ENCODE measurements at regions not wholly inside any gene's neighbourhood (a gene's known extent, or its start where the extent isn't known, plus 50 kb on each side); places are given as distances from the start of the nearest gene placed in this dataset.
A peak's percentile ranks its signal among the peaks of the same experiment; 100 is the strongest.

DNA sequence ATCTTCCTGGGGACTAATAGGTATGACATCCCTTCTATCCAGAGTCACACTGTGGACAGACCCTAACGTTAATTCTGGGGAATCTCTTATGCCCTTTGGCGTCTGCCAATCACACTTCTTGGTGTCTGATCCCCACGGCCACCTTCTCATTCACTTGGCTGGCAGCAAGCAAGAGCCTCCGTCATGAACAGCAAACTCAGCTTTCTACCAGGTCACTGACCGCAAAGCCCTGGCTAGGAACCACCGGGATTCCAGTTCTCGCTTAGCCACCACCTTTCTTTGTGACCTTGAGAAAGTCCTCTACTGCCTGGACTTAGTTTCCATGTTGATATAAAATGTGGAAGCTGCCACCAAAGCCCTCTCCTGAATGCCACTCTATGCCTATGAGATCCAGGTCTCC lies 67.7 kb upstream of the FCN1 start:
- ATAC-seq (no peak), DNase-seq (peak in 1 of 4 donors; percentile 5)
- TF ChIP-seq, protein P1, sequence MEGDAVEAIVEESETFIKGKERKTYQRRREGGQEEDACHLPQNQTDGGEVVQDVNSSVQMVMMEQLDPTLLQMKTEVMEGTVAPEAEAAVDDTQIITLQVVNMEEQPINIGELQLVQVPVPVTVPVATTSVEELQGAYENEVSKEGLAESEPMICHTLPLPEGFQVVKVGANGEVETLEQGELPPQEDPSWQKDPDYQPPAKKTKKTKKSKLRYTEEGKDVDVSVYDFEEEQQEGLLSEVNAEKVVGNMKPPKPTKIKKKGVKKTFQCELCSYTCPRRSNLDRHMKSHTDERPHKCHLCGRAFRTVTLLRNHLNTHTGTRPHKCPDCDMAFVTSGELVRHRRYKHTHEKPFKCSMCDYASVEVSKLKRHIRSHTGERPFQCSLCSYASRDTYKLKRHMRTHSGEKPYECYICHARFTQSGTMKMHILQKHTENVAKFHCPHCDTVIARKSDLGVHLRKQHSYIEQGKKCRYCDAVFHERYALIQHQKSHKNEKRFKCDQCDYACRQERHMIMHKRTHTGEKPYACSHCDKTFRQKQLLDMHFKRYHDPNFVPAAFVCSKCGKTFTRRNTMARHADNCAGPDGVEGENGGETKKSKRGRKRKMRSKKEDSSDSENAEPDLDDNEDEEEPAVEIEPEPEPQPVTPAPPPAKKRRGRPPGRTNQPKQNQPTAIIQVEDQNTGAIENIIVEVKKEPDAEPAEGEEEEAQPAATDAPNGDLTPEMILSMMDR (IDR thresholded peaks at IDR 0.05), result no peak
- H3K36me3 ChIP-seq, result no peaks in the 10 kb centered on the region
- intact Hi-C loops (cut with DNase I), result loop anchor here in 1 of 2 donors (10.0 kb wide), 1 partner anchor 201 kb away; no protein-coding TSS in a partner anchor
- H3K4me1 ChIP-seq, result peaks cover 0 to 7% of the 10 kb centered on the region in 2 donors
- H3K27me3 ChIP-seq, result no peaks in the 10 kb centered on the region
- no peak overlapping the region for H3K4me3 ChIP-seq
- H3K9me3 ChIP-seq, result peaks cover 0 to 7% of the 10 kb centered on the region in 2 donors
- no peak overlapping the region for H3K27ac ChIP-seq

DNA sequence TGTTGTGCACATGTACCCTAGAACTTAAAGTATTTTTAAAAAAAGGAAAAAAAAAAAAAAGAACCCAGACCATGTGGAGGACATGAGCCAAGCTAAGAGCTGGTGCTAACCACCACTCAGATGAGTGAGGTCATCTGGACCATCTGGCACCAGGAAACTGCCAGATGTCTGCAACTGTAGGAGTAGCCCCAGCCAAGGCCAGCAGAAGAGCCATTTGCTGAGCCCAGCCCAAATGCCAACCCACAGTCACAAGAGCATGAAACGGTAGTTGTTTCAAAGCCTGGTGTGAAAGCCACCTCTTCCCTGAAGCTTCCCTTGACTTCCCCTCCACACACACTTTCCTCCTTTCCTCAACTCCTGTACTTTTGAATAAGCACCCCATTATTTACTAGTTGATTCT lies 69.2 kb upstream of the FCN1 start:
- TF ChIP-seq, protein P1 (IDR thresholded peaks at IDR 0.05), result no peak

DNA sequence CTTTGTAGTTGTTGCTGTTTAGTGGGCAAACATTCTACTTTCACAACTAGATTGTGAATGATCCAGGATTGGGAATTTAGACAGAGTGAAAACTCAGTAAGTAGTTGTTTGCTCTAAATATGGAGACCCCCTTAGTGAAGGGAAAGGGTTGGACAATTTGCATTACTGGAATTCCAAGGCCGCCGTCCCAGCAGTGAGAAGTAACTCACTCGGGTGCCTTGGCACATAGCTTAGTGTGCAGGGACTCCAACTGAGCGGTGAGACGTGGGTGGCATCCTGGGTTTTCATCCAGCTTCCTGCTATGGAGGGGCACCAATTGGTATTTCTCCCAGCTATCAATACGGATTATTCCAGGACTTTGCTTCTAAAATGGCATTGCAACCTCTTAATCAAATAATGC lies 69.7 kb upstream of the FCN1 start:
- intact Hi-C loops (cut with DNase I), result loop anchor here in 1 of 2 donors (10.0 kb wide), 1 partner anchor 203 kb away; no protein-coding TSS in a partner anchor
- DNase-seq (peak in 1 of 4 donors; percentile 10), ATAC-seq (no peak)
- Histone ChIP-seq H3K27ac (no peak overlapping the region), H3K36me3 (no peaks in the 10 kb centered on the region), H3K4me3 (no peak overlapping the region), H3K27me3 (no peaks in the 10 kb centered on the region), H3K4me1 (peaks cover 0 to 7% of the 10 kb centered on the region in 2 donors), H3K9me3 (peaks cover 0 to 7% of the 10 kb centered on the region in 2 donors)
- TF ChIP-seq, protein P1 (IDR thresholded peaks at IDR 0.05), result no peak

More for the DNA sequence above, 69.2 kb upstream of the FCN1 start:
- DNase-seq, result no peak
- Histone ChIP-seq H3K4me1 (peaks cover 0 to 7% of the 10 kb centered on the region in 2 donors), H3K27me3 (no peaks in the 10 kb centered on the region), H3K36me3 (no peaks in the 10 kb centered on the region), H3K27ac (no peak overlapping the region), H3K9me3 (peaks cover 0 to 7% of the 10 kb centered on the region in 2 donors), H3K4me3 (no peak overlapping the region)
- intact Hi-C loops (cut with DNase I), result loop anchor here in 1 of 2 donors (10.0 kb wide), 1 partner anchor 202 kb away; no protein-coding TSS in a partner anchor
- ATAC-seq, result no peak

DNA sequence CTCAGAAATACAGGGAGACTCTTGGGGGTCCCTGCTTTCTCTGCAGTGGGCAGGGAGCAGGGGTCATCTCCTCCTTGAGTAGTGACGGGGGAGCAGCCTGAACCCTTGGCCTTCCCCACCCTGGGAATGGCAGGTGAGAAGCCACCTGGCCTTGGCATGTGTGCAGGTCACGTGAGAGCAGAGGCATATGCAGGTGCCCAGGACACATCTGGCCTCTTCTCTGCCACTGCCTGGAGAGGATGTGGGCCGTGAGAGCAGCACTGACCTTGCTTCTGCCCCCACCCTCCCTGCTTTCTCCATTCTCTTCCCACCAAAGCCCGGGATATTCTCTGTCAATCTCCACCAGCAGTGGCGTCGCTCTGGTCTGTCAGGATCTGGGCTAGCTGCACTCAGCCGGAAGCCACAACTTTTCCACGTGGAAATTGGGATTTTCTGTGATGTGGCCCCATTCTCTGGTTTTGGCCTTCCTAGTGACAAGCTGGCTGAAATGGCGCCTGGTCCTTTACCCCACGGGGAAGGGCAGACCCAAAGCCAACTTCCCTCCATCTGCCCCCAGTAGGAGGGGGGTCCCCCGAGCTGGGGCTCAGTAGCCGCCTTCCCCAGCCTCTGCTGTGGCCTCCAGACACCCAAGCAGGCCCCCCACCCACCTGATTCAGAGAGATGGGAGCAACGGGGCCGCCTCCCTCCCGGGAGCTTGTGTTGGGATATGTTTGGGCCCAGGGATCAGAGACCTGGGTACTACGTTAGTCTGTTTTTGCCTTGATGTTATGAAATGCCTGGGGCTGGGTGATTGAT lies 70.4 kb upstream of the FCN1 start:
- Histone ChIP-seq H3K4me1 (peaks cover 0 to under 1% of the 10 kb centered on the region in 2 donors), H3K4me3 (no peak overlapping the region), H3K27me3 (no peaks in the 10 kb centered on the region), H3K36me3 (no peaks in the 10 kb centered on the region), H3K27ac (no peak overlapping the region), H3K9me3 (peaks cover 0 to 7% of the 10 kb centered on the region in 2 donors)
- TF ChIP-seq, protein P1 (IDR thresholded peaks at IDR 0.05), result no peak
- intact Hi-C loops (cut with DNase I), result loop anchor here in 1 of 2 donors (10.0 kb wide), 1 partner anchor 203 kb away; no protein-coding TSS in a partner anchor
- DNase-seq, result peak in 1 of 4 donors; percentile 25
- ATAC-seq, result no peak

DNA sequence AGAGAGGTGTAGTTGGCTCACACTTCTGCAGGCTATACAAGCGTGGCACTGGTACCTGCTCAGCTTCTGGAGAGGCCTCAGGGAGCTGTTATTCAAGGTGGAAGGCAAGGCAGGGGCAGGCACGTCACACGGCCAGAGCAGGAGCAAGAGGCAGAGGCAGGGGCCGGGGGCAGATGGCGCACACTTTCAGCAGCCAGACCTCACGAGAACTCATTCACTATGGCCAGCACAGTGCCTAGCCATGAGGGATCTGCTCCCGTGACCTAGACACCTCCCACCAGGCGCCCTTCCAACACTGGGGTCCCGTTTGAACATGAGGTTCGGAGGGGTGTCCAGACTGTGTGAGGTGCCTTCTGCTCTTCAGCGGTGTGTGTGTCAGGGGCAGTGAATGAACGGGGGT lies 71.0 kb upstream of the FCN1 start:
- TF ChIP-seq, protein P1 (IDR thresholded peaks at IDR 0.05), result no peak
- Histone ChIP-seq H3K9me3 (peaks cover 0 to 7% of the 10 kb centered on the region in 2 donors), H3K27ac (no peak overlapping the region), H3K36me3 (no peaks in the 10 kb centered on the region), H3K4me3 (no peak overlapping the region), H3K27me3 (no peaks in the 10 kb centered on the region), H3K4me1 (no peaks in the 10 kb centered on the region)
- intact Hi-C loops (cut with DNase I), result loop anchor here in 1 of 2 donors (10.0 kb wide), 1 partner anchor 204 kb away; no protein-coding TSS in a partner anchor
- DNase-seq (peak in 1 of 4 donors; percentile 24), ATAC-seq (no peak)

All from left lung (tissue), 4 donors.